OCI-LY1 (cell line): ENCODE measurements at regions not wholly inside any gene's neighbourhood (a gene's known extent, or its start where the extent isn't known, plus 50 kb on each side); places are given as distances from the start of the nearest gene placed in this dataset.

ENCODE experiments used
- H2AFZ ChIP-seq: fragments of 200-600 bp; sonication (generic), shearing (Covaris generic); 2 replicates; pipeline ENCODE4 v1.6.0; 2014; ENCODE audit warnings: antibody characterized with exemption, mild to moderate bottlenecking, low read length
- H3F3A ChIP-seq: fragments of 200-600 bp; sonication (generic), shearing (Covaris generic); 2 replicates; pipeline ENCODE4 v1.6.0; 2014; ENCODE audit warnings: mild to moderate bottlenecking, antibody characterized with exemption, low read length, moderate library complexity; ENCODE audit not compliant: insufficient read depth
- H3K27ac ChIP-seq: fragments of 200-600 bp; sonication (generic); 2 replicates; pipeline ENCODE4 v1.5.1; 2014; ENCODE audit warnings: low read length, mixed run types, mild to moderate bottlenecking, low read depth; ENCODE audit not compliant: poor library complexity, severe bottlenecking
- H3K27me3 ChIP-seq: fragments of 200-600 bp; sonication (generic); 2 replicates; pipeline ENCODE4 v1.6.0; 2014; ENCODE audit warnings: antibody characterized with exemption, mild to moderate bottlenecking, low read length, moderate library complexity; ENCODE audit not compliant: insufficient read depth
- H3K36me3 ChIP-seq: fragments of 200-600 bp; sonication (generic); 2 replicates; pipeline ENCODE4 v1.6.1; 2014; ENCODE audit warnings: mild to moderate bottlenecking, antibody characterized with exemption, low read length, moderate library complexity, mixed read lengths; ENCODE audit not compliant: insufficient read depth
- H3K4me1 ChIP-seq: fragments of 200-600 bp; sonication (generic); 2 replicates; pipeline ENCODE4 v1.5.1; 2014; ENCODE audit warnings: mild to moderate bottlenecking, low read length, moderate library complexity; ENCODE audit not compliant: insufficient read depth, severe bottlenecking
- H3K4me2 ChIP-seq: fragments of 200-600 bp; sonication (generic), shearing (Covaris generic); 2 replicates; pipeline ENCODE4 v1.6.1; 2014; ENCODE audit warnings: low read length
- H3K4me3 ChIP-seq: fragments of 200-600 bp; sonication (generic); 2 replicates; pipeline ENCODE4 v1.5.1; 2014; ENCODE audit warnings: low read length, low read depth, mild to moderate bottlenecking, mixed read lengths; ENCODE audit not compliant: poor library complexity, severe bottlenecking
- H3K79me2 ChIP-seq: fragments of 200-600 bp; shearing (Covaris generic); 2 replicates; pipeline ENCODE4 v1.6.1; 2016; ENCODE audit warnings: mixed run types, low read length, mixed read lengths; ENCODE audit not compliant: insufficient read depth
- H3K9ac ChIP-seq: fragments of 200-600 bp; sonication (generic), shearing (Covaris generic); 2 replicates; pipeline ENCODE4 v1.6.1; 2014; ENCODE audit warnings: mild to moderate bottlenecking, low read length, mixed read lengths
- H3K9me2 ChIP-seq: fragments of 200-600 bp; sonication (generic), shearing (Covaris generic); 2 replicates; pipeline ENCODE4 v1.6.1; 2014; ENCODE audit warnings: low read depth, mild to moderate bottlenecking, low read length, mixed read lengths
- H3K9me3 ChIP-seq: fragments of 200-600 bp; shearing (Covaris generic); 2 replicates; pipeline ENCODE4 v1.6.1; 2014; ENCODE audit warnings: low read length, mixed read lengths
- H4K20me1 ChIP-seq: fragments of 200-600 bp; sonication (generic), shearing (Covaris generic); 2 replicates; pipeline ENCODE4 v1.6.0; 2016; ENCODE audit warnings: mild to moderate bottlenecking, low read length; ENCODE audit not compliant: insufficient read depth
- EZH2 ChIP-seq: fragments of 200-600 bp; sonication (generic), shearing (Covaris generic); IDR thresholded peaks from 2 replicates; pipeline ENCODE4 v1.8.0; 2017; ENCODE audit warnings: borderline replicate concordance, mixed run types, mild to moderate bottlenecking, antibody characterized with exemption, low read length, moderate library complexity, mixed read lengths
- TF ChIP-seq, protein P1 (sequence below): fragments of 200-600 bp; sonication (generic), shearing (Covaris generic); IDR thresholded peaks from 2 replicates; pipeline ENCODE4 v1.5.1; 2017; ENCODE audit warnings: mild to moderate bottlenecking, antibody characterized with exemption, low read length, moderate library complexity, mixed read lengths

GRCh38 chr3:159532577-159532976 is 456.1 kb upstream of the IL12A start:
- no peak for TF ChIP-seq EZH2
- TF ChIP-seq, protein P1, sequence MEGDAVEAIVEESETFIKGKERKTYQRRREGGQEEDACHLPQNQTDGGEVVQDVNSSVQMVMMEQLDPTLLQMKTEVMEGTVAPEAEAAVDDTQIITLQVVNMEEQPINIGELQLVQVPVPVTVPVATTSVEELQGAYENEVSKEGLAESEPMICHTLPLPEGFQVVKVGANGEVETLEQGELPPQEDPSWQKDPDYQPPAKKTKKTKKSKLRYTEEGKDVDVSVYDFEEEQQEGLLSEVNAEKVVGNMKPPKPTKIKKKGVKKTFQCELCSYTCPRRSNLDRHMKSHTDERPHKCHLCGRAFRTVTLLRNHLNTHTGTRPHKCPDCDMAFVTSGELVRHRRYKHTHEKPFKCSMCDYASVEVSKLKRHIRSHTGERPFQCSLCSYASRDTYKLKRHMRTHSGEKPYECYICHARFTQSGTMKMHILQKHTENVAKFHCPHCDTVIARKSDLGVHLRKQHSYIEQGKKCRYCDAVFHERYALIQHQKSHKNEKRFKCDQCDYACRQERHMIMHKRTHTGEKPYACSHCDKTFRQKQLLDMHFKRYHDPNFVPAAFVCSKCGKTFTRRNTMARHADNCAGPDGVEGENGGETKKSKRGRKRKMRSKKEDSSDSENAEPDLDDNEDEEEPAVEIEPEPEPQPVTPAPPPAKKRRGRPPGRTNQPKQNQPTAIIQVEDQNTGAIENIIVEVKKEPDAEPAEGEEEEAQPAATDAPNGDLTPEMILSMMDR, result no peak
- no peaks in the 10 kb centered on the region for H4K20me1 ChIP-seq
- H3K36me3 ChIP-seq, result no peaks in the 10 kb centered on the region
- H3F3A ChIP-seq, result no peaks in the 10 kb centered on the region
- no peaks in the 10 kb centered on the region for H3K9me3 ChIP-seq
- no peaks in the 10 kb centered on the region for H3K9me2 ChIP-seq
- no peak overlapping the region for H3K4me2 ChIP-seq
- no peak overlapping the region for H3K4me3 ChIP-seq
- no peak overlapping the region for H2AFZ ChIP-seq
- no peak overlapping the region for H3K9ac ChIP-seq
- H3K27ac ChIP-seq, result no peak overlapping the region
- H3K27me3 ChIP-seq, result no peaks in the 10 kb centered on the region
- no peaks in the 10 kb centered on the region for H3K79me2 ChIP-seq
- H3K4me1 ChIP-seq, result no peaks in the 10 kb centered on the region

DNA sequence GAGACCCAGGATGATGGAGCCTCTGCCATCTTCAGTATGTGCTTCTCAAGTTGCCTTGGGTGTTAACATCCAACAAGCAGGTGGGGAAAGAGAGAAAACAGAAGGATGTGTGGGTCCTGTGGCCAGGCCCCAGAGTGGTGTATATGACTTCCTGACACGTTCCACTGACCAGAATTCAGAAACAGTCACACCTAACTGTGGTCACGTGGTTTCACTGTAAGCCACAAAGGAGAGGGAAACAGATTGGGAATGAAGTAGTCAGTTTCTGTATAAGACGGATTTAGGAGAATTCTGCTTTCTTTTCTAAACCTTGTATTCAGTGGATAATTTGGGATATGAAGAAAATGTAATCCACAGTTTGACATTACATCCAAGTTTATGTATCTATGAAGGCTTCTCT is 454.1 kb upstream of the IL12A start:
- Histone ChIP-seq H3K4me2 (no peak overlapping the region), H3K4me3 (no peak overlapping the region), H3K36me3 (no peaks in the 10 kb centered on the region), H3K27me3 (no peaks in the 10 kb centered on the region), H3F3A (no peaks in the 10 kb centered on the region), H3K9ac (no peak overlapping the region), H4K20me1 (no peaks in the 10 kb centered on the region), H3K9me3 (no peaks in the 10 kb centered on the region), H3K79me2 (no peaks in the 10 kb centered on the region), H3K9me2 (no peaks in the 10 kb centered on the region), H3K4me1 (no peaks in the 10 kb centered on the region), H3K27ac (no peak overlapping the region), H2AFZ (no peak overlapping the region)
- no peak for TF ChIP-seq EZH2
- TF ChIP-seq, protein P1, result no peak

- Histone ChIP-seq H3K4me3 (no peak overlapping the region), H3K27ac (no peak overlapping the region), H3K4me1 (no peaks in the 10 kb centered on the region), H3K4me2 (no peak overlapping the region), H2AFZ (no peak overlapping the region), H3F3A (no peaks in the 10 kb centered on the region), H4K20me1 (no peaks in the 10 kb centered on the region), H3K9me3 (no peaks in the 10 kb centered on the region), H3K9me2 (no peaks in the 10 kb centered on the region), H3K27me3 (no peaks in the 10 kb centered on the region), H3K9ac (no peak overlapping the region), H3K79me2 (no peaks in the 10 kb centered on the region), H3K36me3 (no peaks in the 10 kb centered on the region)
- no peak for TF ChIP-seq EZH2
- TF ChIP-seq, protein P1, result no peak
Observed at GRCh38 chr3:159536876-159537275, 451.8 kb upstream of the IL12A start.
